Peyer's patch (tissue), 4 donors: ENCODE measurements at regions not wholly inside any gene's neighbourhood (a gene's known extent, or its start where the extent isn't known, plus 50 kb on each side); places are given as distances from the start of the nearest gene placed in this dataset.

ENCODE experiments used
- CTCF ChIP-seq, 6 experiments: fragments of 450-650 bp in 4 of 6; fragments of 200-600 bp in 2 of 6; sonication (generic) in 1 of 6; IDR thresholded peaks; one replicate each; pipeline ENCODE4 v1.5.1; 2017 to 2019; ENCODE audit warnings: antibody characterized with exemption in 6 of 6, mild to moderate bottlenecking in 3 of 6, moderate library complexity in 1 of 6
- POLR2A ChIP-seq, 2 donors: fragments of 450-650 bp; IDR thresholded peaks; one replicate each; pipeline ENCODE4 v1.5.1; 2017; ENCODE audit warnings: antibody characterized with exemption in 2 of 2, mild to moderate bottlenecking in 2 of 2, moderate library complexity in 2 of 2

GRCh38 chr4:22097596-22097995 lies 149.0 kb upstream of the KCNIP4 start:
- TF ChIP-seq CTCF (IDR thresholded peaks at IDR 0.05) (no peak), POLR2A (IDR thresholded peaks at IDR 0.05) (no peak)
